ENCODE measurements at regions not wholly inside any gene's neighbourhood (a gene's known extent, or its start where the extent isn't known, plus 50 kb on each side); places are given as distances from the start of the nearest gene placed in this dataset.
"Not testable (repeated sequence)": the region's sequence is repeated elsewhere in the genome, so short reads cannot be mapped to it uniquely, and the experiment has no call there.

- not testable (repeated sequence) for TF ChIP-seq CTCF, EZH2 (IDR thresholded peaks at IDR 0.05)
Observed at GRCh38 chr5:85002026-85002425, 617.3 kb upstream of the EDIL3 start.

All from neural progenitor cell (in vitro differentiated cells).